ENCODE measurements at regions not wholly inside any gene's neighbourhood (a gene's known extent, or its start where the extent isn't known, plus 50 kb on each side); places are given as distances from the start of the nearest gene placed in this dataset.

- TF ChIP-seq CTCF (IDR thresholded peaks at IDR 0.05) (no peak), POLR2A (IDR thresholded peaks at IDR 0.05) (no peak)
Measured at GRCh38 chr2:104337869-104338268, 516.0 kb upstream of the POU3F3 start.

Measured in Peyer's patch (tissue), 4 donors.